CD4-positive, alpha-beta T cell treated with Interleukin-2 at 100 ng/mL for 4 hours (primary cell): ENCODE measurements at regions not wholly inside any gene's neighbourhood (a gene's known extent, or its start where the extent isn't known, plus 50 kb on each side); places are given as distances from the start of the nearest gene placed in this dataset.
"Not testable (repeated sequence)": the region's sequence is repeated elsewhere in the genome, so short reads cannot be mapped to it uniquely, and the experiment has no call there.

ENCODE experiments used
- DNase-seq: peaks from one replicate; pipeline ENCODE4 v3.0.0-alpha.2; 2020; ENCODE audit warnings: low spot score

DNA sequence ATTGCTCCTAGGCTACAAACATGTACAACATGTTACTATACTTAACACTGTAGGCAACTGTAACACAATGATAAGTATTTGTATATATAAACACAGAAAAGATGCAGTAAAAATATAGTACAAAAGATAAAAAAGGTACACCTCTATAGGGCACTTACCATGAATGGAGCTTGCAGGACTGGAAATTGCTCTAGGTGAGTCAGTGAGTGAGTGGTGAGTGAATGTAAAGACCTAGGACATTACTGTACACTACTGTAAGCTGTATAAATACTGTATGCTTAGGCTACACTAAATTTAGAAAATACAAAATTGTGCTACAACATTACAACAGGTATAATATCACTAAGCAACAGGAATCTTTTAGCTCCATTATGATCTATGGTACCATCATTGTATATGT is 312.0 kb upstream of the PREP start:
- DNase-seq = no peak

DNA sequence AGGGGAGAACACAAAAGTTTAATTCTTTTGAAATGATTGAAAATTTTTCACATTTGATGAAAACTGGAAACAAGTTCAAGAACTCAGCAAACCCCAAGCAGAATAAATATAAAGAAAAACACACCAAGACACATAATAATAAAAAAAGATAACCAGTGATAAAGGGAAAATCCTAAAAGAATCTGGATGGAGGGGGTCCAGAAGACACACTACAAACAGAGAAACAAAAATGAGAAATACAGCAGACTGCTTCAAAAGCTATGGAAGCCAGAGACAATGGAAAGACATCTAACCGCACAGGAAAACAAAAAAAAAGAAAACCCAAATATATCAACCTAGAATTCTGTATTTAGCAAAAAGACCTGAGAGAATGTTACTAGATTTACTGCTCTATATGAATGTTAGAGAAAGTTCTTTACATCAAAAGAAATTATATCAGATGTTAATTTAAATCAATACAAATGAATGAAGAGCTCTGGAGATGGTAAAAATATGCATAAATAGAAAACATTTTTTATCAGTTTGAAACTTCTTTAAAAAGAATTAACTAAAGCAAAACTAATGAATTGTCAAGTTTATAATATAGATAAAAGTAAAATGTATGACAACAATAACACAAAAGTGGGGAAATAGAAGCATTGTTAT is 310.7 kb upstream of the PREP start:
- DNase-seq = no peak

DNA sequence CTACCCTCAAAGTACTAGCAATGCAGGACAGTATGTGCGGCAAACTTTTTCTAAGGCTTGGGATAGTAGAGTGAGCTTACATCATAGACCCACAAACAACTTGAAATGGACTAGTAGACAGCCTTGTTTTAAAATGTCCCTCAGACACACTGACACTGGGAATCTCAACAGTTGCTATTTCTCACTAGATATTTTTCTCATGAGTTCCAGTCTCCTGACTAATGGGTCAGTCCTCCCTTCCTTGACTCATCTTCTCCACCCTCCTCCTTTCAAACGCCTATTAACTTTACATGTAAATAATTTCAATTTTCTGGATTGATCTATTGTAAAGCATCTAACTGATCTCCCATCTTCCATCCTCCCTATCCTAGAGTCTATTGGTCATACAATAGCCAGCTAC is 308.3 kb upstream of the PREP start:
- no peak for DNase-seq

DNA sequence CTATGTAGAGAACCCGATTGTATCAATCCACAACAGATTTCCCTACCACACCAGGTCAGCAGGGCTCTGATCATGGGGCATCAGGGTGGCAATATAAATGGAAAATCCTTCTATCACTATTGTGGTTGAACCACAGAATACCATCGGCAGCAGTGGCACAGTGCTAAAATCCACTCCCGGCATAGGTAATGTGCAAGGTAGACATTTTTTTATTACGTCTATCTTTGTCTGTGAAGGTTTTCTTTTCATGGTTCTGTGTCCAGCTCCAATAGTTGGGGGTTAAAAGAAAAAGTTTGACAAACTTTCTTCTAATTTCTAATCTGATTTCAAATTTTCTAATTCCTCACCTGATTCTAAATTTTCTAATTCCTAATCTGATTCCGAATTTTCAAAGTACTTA is 302.7 kb upstream of the PREP start:
- DNase-seq = no peak

DNA sequence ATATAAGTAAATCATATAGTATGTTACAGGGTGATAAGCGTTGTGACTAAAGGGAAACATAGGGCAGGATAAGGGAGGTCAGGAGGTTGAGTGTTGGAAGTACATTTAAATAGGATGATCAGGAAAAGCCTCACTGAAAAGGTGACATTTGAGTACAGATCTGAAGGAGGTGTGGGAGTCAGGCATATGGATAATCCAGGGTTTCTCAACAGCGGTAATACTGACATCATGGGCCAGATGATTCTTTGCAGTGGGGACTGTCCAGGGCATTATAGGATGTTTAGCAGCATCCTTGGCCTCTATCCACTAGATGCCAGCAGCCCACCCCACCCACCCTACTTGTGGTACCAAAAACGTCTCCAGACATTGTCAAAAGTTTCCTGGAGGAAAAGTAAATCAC is 292.6 kb upstream of the PREP start:
- no peak for DNase-seq

DNA sequence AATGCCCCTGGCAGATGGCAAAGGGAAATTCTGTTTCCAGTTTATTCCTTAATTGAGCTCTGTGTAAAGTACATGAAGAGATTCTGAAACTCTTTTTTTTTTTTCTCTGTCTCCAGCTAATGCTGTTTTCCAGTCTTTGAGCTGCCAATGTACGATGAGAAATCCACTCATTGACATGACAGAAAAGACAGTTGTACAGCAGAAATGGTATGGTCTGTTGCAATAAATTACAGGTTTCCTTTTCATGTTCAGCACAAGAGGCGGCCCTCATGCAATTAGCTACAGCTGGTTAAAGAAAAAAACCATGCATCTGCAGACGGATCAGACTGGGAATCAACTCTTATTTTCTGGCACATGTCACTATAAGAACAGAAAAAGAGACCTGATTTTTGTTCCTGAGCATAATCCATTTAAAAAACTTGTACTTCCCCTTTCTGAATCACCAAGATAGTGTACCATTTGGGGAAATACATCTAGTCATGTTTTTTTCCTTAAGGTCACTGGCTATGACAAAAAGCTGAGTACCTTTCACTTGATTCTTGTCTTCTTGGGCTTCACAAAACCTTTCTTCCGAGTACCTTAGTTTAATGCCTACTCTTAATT is 289.8 kb upstream of the PREP start:
- DNase-seq = no peak

DNA sequence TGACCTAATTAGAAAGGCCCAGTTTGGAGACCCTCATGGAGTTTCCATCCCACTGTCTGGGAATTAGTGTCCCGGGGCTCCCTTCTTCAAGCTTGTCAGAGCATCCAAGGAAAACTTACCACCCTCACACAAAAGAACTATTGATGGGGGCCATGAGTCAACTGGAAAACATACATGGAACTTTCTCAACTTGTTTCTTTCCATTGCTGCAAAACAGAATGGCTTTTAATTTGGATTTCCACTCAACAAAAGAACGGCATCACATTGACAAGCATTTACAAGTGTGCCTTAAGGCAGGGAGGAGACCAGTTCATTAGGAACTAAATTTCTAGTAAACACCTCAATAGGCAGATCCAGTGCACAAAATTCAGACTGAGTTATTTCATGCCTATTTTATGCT is 289.1 kb upstream of the PREP start:
- DNase-seq = no peak

DNA sequence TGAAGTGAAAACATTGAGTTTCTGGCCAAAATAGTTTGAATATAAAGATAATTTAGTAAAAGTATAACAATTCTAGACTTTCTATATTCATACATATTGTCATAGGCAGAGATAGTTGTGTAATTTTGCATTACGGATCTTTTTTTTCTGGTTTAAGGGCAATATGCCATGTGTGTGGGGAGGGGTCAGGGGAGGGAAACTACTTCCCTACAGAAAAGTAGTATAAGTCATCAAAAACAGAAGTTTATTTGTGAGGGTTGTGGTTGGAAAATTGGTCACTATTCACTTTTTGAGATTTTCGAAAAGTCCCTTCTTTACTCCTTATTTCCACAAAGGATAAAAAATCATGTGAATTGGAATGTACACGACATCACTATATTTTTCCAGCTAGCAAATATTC is 288.2 kb upstream of the PREP start:
- no peak for DNase-seq

DNA sequence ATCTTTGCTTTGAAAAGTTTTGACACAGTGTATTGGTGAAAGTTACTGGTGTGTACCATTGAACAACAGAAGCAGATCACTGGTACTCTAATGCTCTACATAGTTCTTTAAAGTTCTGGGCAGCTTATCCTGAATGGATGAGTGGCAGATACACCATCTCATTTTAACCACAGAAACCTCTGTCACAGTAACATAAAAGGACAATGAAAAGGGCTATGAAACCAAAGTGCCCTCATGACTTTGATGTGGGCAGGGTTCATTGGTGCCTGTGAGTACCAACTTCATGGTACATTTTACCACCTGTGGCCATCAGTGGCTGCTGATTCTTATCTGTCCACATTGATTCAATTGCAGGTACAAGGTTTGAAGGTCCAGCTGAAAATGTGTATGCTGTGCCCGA is 285.7 kb upstream of the PREP start:
- no peak for DNase-seq

DNA sequence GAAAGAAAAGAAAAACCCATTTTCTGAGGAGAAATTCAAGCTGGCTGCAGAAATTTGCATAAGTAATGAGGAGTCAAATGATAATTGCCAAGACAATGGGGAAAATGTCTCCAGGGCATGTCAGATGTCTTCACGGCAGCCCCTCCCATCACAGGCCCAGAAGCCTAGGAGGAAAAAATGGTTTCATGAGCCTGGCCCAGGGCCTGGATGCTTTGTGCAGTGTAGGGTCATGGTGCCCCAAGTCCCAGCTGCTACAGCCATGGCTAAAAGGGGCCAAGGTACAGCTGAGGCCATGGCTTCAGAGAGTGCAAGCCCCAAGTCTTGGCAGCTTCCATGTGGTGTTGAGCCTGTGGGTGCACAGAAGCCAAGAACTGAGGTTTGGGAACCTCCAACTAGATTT is 283.9 kb upstream of the PREP start:
- DNase-seq = not testable (repeated sequence)

DNA sequence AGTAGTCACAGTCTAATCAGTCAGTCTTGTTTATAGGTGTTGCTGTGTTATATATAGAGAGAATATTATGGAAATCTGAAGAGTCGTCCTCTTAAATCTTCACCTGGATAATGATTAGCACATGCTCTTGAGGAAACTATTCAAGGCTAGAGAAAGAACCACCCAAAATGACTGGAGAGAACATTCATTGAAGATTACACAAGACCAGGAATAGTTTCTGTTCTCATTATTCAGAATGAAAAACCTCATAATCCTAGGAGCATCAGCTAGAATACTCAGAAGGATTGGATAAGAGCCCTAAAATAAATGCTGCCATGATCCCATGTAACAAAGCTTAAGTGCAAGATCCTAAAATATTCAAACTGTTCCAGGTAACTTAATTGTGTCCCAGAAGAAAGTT is 278.2 kb upstream of the PREP start:
- DNase-seq = no peak

DNA sequence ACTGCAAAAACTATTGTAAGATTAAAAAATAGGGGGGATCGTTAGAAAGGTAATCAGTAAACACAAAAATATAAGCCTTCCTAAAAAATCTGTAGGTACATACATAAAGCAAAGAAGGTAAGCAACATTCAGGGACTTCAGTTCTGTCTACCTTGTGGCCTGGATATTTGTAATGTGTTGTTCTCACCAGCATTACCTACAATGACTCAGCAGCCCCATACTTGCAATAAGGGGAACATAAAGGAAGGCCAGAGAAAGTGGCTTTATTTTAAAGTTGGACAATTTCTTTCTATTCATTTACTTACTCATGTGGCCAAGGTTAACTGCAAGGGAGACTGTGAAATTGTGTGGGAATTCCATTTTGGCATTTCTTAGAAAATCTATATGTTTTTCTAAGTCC is 277.2 kb upstream of the PREP start:
- no peak for DNase-seq

DNA sequence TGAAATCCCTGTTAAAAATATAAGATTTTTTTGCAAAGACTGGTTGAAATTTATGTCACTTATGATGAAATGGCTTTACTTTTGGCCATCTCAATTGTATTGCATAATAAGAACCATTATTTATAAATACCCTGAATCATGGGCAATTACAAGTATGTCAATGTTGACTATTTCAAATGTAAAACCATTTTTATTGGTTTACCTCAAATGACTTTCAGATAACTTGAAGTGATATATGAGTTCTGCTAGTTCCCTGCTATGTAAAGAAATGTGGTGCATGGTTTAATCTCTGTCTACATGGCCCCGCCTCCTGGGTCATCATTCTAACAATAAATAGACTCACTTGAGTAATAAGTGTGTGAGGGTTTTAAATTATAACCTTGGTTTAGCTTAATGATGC is 275.6 kb upstream of the PREP start:
- no peak for DNase-seq

DNA sequence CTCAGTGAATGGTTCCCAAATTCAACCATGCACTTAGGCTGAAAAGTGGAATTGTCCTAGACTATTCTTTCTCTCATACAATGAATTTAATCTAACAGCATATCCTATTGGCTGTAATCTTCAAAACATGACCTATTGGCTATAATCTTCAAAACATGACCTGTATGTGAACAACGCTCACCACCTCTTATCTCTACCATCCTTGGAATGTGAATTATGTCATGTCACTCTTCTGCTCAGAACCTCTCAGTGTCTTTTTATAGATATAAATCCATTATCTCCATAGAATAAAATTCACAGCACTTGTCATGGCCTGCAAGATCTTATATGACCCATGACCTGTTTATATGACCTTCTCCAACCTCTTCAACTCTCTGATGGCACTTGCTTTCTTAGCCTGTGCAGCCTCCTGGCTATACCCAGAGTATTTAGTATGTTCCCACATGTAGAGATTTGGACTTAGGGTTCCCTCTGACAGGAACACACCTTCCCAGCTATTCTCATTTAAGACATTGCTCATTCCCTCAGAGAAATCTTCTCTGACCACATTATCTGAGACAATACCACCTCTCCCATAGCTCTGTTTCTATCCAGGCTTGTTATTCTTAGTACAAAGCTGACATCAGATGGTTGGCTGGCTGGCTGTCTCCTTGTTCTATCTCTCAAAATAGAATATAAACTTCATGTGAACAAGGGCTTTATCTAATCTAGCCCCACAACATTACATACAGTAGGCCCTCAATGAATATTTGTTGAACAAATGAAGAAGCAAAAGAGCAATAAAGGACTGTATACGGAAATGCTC is 275.0 kb upstream of the PREP start:
- no peak for DNase-seq

DNA sequence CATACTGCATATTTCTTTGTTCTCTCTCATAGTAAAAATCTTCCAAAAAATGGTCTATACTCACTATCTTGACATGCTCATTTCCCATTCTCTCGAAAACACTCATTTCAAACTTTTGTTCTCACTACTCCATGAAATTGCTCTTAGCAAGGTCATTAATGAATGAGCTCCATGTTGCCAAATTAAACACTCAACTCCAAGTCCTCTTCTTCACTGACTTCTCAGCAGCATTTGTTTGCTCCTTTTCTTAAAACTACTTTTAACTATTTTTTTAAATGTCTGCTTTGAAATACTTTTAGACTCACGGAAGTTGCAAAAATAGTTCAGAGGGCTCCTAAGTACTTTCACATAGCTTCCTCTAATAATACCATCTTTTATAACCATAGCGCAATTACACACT is 274.0 kb upstream of the PREP start:
- no peak for DNase-seq

DNA sequence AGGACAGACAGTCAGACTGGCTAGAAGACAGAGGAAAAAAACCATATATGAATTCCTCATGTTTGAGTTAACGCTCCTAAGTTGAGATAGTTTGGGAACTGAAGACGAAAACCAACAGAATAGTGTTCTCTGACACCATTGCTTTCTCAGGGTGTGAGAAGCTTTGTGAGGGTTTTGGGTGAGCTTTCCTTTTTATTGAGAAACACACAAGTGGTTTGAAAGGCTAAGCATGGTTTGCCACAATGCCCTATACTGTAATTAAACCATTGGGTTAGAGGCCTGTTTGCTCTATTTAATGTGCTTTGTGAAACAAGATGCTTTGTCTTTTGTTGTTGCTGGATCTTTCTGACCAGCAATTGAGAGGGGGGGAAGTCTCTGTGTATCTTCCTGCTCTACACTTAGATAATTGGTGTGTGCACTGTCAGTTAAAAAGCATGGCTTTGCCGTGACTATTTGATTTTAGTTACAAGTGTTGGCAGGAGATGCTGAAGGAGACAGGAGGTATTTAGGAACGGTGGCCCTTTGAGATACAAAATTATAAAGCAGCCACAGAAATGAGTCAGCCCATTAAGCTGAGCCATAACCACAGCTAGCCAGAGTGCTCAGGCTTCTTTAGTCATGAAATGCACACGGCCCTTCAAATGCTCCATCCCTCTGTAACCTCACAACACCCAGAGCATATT is 273.0 kb upstream of the PREP start:
- no peak for DNase-seq

DNA sequence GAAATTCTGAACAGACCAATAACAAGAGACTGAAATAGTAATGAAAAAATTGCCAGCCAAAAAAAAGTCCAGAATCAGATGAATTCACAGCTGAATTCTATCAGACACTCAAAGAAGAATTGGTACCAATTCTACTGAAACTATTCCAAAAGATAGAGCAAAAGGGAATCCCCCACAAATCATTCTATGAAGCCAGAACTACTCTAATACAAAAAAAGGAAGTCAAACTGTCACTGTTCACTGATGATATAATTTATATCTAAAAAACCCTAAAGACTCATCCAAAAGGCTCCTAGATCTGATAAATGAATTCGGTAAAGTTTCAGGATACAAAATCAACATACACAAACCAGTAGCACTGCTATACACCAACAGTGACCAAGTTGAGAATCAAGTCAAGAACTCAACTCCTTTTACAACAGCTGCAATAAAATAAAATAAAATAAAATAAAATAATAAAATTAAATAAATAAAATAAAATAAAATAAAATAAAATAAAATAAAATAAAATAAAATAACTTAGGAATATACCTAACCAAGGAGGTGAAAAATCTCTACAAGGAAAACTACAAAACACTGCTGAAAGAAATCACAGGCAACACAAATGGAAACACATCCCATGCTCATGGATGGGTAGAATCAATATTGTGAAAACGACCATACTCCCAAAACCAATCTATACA is 270.1 kb upstream of the PREP start:
- DNase-seq = not testable (repeated sequence)

DNA sequence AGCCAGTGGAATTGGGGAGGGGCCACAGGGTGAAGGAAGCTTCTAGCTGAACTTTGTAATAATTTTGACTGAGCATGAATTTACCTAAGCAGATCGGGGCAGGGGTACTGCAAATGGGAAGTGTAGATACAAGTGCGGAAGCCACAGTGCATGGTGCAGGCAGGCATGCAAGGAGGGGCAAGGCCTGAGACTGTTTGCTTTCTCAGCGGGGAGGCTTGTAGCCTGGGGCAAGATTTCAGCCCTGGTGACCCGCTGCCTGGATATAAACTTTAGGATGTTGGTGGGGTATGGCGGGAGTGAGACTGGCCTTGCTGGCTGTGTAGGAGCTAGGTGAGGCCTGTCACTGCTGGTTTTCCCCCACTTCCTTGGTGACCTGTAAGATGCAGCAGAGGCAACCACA is 266.4 kb upstream of the PREP start:
- DNase-seq = no peak

DNA sequence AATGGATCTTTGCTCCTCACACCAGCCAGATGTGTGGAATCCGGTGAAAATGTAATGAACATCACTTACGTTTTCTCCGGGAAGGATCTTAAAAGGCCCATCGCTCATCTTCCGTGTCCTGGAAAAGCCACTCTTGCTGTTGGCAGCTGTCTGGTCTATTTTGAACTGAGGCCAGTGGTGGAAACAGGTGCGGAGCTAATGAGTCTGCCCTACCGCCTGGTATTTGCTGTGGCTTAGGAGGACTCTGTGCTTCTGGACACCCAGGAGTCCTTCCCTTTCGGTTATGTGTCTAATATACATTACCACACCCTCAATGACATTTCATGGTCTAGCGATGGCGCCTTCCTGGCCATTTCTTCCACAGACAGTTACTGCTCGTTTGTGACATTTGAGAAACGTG is 264.2 kb upstream of the PREP start:
- no peak for DNase-seq

DNA sequence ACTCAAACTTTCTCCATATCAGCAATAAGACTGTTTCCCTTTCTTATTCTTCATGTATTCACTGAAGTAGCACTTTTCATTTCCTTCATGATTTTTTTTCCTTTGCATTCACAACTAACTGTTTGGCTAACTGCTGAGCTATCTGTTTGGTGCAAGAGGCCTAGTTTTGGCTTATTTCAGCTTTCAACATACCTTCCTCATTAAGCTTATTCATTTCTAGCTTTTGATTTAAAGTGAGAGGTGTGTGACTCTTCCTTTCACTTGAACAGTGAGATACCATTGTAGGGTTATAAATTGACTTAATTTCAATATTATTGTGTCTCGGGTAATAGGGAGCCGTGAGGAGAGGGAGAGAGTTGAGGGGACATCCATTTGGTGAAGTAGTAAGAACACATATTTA is 262.0 kb upstream of the PREP start:
- no peak for DNase-seq

DNA sequence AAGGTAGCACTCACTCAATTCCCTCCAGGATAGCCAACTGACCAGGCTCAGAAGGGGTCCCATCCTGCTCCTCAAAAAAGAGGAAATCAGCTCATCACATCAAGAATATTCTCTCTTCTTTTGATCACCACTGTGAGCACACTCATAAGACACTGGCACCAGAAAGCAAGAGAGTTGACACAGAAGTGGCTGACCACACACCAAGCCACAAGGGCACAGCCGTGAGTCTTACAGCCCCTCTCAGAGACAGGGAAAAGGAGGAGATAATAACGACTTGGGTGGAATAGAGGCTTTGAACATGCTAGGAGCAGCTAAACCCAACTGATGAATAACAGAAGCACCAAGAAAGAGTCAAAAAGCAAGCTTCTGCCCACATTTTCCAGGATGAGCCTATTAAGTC is 249.1 kb upstream of the PREP start:
- DNase-seq = no peak

DNA sequence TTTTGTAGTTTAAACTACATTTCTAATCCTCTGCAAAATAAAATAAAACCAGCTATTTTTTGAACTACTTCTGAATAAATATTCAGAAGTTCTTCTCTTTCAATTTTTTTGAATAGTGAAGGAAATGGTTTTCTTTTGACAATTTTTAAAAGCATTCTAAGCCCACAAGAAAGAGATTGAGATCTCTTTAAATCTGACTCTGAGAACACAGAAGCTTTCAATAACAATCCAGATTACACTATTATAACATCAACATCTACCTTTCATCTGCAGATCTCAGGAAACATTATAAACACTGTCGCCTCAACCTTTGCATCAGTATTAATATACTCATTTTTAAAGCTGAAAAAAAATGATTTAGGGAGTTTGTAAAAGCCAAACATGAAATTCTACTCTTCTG is 247.5 kb upstream of the PREP start:
- DNase-seq = no peak

DNA sequence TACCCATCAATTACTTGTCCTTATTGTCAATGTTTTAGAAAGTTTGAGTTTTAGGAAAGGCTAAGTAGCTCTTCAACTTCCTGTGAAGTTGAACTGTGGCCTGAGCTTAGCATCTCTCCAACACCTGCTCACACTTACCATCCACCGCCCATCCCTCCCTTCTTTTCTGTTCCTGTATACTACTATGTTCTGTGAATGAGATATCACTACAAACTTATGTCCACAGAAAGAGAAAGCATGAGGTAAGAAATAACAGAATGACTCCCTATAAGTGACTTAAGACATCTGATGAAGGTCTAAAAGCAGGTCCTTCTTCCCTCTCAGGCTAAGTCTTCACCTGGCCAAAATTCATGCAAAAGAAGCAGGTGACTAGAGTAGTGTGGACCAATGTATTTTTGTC is 246.3 kb upstream of the PREP start:
- no peak for DNase-seq
